Activated CD8-positive, alpha-beta memory T cell treated with anti-CD3 and anti-CD28 coated beads for 48 hours (primary cell): ENCODE measurements at regions not wholly inside any gene's neighbourhood (a gene's known extent, or its start where the extent isn't known, plus 50 kb on each side); places are given as distances from the start of the nearest gene placed in this dataset.
"Not testable (repeated sequence)": the region's sequence is repeated elsewhere in the genome, so short reads cannot be mapped to it uniquely, and the experiment has no call there.

Experiments
- DNase-seq, 3 experiments: peaks; one replicate each; pipeline ENCODE4 v3.0.0-alpha.2; 2020; ENCODE audit warnings: low read depth in 2 of 3, low spot score in 2 of 3

GRCh38 chr9:85162822-85163221 is 493.3 kb downstream of the NTRK2 start:
- no peak for DNase-seq

- not testable (repeated sequence) for DNase-seq
Measured at GRCh38 chr9:85160944-85161343, 491.4 kb downstream of the NTRK2 start.

GRCh38 chr9:85158512-85158911 is 489.0 kb downstream of the NTRK2 start:
- no peak for DNase-seq

- no peak for DNase-seq
Measured at GRCh38 chr9:85157772-85158171, 488.2 kb downstream of the NTRK2 start.

- DNase-seq, result no peak
Measured at GRCh38 chr9:85156652-85157051, 487.1 kb downstream of the NTRK2 start.

GRCh38 chr9:85155352-85155751 is 485.8 kb downstream of the NTRK2 start:
- no peak for DNase-seq

GRCh38 chr9:85151741-85152140 is 482.2 kb downstream of the NTRK2 start:
- no peak for DNase-seq

- DNase-seq, result no peak
Measured at GRCh38 chr9:85151162-85151561, 481.6 kb downstream of the NTRK2 start.

GRCh38 chr9:85147046-85147640 is 477.6 kb downstream of the NTRK2 start:
- DNase-seq, result no peak

- no peak for DNase-seq
Measured at GRCh38 chr9:85142968-85143367, 473.4 kb downstream of the NTRK2 start.

- no peak for DNase-seq
Measured at GRCh38 chr9:85142496-85142911, 473.0 kb downstream of the NTRK2 start.

- no peak for DNase-seq
Measured at GRCh38 chr9:85137696-85138095, 468.2 kb downstream of the NTRK2 start.

- DNase-seq, result no peak
Measured at GRCh38 chr9:85136987-85137386, 467.5 kb downstream of the NTRK2 start.

- no peak for DNase-seq
Measured at GRCh38 chr9:85136507-85136906, 467.0 kb downstream of the NTRK2 start.

GRCh38 chr9:85130764-85131163 is 461.2 kb downstream of the NTRK2 start:
- DNase-seq, result no peak

GRCh38 chr9:85130260-85130659 is 460.7 kb downstream of the NTRK2 start:
- no peak for DNase-seq

- no peak for DNase-seq
Measured at GRCh38 chr9:85129514-85129913, 460.0 kb downstream of the NTRK2 start.

GRCh38 chr9:85118990-85119755 is 449.6 kb downstream of the NTRK2 start:
- no peak for DNase-seq

GRCh38 chr9:85117831-85118230 is 448.3 kb downstream of the NTRK2 start:
- DNase-seq, result no peak

GRCh38 chr9:85115473-85115872 is 445.9 kb downstream of the NTRK2 start:
- no peak for DNase-seq

- DNase-seq, result no peak
Measured at GRCh38 chr9:85114799-85115198, 445.3 kb downstream of the NTRK2 start.

GRCh38 chr9:85112933-85113418 is 443.4 kb downstream of the NTRK2 start:
- no peak for DNase-seq

GRCh38 chr9:85112391-85112790 is 442.9 kb downstream of the NTRK2 start:
- DNase-seq, result no peak
